NCI-H1930 (cell line): ENCODE measurements at regions not wholly inside any gene's neighbourhood (a gene's known extent, or its start where the extent isn't known, plus 50 kb on each side); places are given as distances from the start of the nearest gene placed in this dataset.
A peak's percentile ranks its signal among the peaks of the same experiment; 100 is the strongest.
"Not testable (repeated sequence)": the region's sequence is repeated elsewhere in the genome, so short reads cannot be mapped to it uniquely, and the experiment has no call there.

Experiments used
- DNase-seq, 2 experiments: peaks; one replicate each; lab custom pipeline; 2025; lab: John Stamatoyannopoulos, UW

DNA sequence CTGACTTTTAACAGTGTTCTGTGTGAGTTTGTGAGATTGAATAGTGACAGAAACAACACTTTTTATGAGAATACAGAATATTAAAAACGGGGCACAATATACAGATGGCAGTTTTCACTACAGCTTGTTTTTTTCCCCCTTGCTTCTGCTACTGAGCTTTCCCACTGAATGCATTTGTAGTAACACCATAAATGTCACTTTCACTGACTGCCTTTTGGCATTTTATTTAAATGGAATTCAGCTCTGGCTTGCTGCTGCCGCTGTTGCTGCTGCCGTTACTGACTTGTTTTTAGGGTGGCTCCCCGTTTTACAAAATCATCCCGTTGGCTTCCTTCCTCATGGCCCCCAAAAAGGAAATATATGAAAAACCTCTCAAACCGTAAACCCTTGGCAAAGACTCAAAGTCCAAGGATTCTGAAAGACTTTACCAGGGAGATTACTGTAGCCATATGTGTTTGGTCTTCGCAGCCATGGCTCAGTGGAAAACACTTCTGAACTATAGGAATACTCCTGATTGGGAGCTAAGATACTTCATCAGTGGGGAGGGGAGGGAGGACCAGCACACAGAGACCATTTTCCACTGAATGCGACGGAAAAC, 151.0 kb downstream of the NUF2 start:
- DNase-seq, result no peak

DNA sequence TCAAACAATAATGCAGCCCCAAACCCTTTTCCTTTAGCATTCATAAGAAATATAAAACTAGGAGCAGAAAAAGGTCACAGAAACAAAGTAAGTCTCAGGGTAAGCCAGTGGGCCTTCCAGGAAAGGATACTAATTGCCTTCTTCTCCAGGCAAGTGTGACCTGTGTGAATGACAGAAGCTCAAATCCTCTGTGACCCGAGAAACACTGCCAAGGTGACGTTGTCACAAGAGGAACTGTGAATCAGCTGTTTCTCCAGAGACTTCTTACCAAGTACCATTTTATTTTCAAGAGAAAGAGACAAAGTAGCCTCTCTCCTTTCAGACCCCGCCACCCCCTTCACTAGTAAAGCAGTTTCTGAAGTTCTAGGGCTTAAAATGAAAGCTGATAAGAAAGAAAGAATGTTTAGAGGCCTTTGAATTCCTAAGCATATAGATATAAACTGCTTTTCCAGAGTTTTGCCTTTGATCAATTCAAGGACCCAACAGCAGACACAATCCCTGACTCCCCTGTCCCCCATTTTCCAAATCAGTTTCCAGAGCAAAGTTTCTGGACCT, 155.6 kb downstream of the NUF2 start:
- no peak for DNase-seq

DNA sequence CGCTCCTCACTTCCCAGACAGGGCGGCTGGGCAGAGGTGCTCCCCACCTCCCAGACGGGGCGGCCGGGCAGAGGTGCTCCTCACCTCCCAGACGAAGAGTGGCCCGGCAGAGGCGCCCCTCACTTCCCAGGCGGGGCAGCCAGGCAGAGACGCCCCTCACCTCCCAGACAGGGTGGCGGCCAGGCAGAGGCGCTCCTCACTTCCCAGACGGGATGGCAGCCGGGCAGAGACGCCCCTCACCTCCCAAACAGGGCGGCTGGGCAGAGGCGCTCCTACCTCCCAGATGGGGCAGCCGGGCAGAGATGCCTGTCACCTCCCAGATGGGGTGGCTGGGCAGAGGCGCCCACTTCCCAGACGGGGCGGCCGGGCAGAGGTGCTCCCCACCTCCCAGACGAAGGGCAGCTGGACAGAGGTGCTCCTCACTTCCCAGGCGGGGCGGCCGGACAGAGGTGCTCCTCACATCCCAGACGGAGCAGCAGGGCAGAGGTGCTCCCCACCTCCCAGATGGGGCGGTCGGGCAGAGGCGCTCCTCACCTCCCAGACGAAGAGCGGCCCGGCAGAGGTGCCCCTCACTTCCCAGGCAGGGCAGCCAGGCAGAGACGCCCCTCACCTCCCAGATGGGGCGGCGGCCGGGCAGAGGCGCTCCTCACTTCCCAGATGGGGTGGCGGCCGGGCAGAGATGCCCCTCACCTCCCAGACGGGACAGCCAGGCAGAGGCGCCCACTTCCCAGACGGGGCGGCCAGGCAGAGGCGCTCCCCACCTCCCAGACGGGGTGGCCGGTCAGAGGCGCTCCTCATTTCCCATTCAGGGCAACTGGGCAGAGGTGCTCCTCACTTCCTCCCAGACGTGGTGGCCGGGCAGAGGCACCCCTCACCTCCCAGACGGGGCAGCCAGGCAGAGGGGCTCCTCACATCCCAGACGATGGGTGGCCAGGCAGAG, 176.9 kb downstream of the NUF2 start:
- not testable (repeated sequence) for DNase-seq

DNA sequence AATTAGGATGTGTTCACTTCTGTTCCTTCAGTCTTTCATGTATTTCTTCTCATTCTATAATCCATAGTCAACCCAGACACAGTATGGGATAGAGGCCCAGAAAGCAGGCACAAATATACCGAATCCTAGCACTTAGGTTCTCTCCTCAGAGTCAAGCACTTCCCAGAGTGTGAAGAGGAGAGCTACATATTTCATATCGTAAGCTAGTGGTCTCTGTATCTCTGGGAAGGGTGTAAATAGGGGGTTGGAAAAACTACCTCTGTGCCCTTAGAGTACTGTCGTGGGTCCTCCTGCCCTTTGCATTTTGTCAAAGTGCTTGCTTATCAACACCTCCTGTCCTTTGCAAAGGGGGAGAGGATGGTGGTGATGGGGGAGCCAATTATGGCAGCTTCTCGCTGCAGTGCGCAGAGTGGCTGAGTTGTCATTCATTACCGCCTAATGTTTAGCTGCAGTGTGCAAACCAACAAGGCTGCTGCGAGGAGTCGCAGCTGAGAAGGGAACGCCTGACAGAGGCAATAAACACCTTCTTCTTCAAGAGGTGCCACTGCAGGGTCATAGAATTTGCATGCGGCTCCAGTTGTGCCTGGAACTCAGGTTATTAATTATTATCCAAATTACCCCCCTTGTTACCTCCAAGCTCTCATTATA, 182.7 kb downstream of the NUF2 start:
- no peak for DNase-seq

DNA sequence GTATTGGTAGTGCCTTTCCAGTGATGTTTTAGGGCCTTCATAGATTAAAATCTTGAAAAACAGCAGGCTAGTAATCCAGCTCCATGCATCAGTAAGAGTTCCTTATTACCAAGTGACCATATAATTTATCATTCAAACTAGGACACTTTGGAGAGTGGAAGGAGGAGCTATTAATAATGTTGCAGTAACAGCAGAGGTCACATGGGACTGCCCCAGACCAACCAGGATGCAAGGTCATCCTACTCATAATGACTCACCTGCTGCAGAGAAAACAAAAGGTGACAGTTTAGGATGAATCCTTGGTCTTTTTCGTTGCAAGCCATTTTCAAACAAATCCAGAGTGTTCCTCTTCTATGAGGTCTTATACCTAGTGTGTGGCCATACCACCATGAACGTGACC, 187.4 kb downstream of the NUF2 start:
- DNase-seq, result no peak

DNA sequence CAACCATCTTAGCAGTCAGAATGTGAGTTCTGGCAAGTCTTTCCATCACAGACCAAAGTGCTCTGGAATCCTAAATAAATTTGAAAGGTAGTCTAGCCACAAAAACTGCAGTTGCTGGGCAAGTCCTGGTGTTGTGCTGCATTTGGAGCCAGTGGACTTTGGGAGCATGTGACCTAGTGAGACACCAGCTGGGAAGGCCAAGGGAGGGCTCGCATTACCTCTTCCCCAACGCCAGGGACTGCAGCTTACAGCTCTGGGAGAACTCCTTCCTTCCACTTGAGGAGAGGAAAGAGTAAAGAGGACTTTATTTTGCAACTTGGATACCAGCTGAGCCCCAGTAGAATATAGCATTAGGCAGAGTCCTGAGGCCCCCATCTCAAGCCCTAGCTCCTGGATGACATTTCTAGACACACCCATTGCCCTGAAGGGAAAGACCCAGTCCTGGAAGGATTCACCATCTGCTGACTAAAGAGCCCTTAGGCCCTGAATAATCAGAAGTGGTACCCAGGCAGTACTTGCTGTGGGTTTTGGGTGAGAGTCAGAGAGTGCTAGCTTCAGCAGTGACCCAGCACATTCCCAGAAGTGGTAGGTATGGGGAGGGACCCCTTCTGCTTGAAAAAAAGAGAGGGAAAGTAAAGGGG, 190.7 kb downstream of the NUF2 start:
- DNase-seq, result no peak

DNA sequence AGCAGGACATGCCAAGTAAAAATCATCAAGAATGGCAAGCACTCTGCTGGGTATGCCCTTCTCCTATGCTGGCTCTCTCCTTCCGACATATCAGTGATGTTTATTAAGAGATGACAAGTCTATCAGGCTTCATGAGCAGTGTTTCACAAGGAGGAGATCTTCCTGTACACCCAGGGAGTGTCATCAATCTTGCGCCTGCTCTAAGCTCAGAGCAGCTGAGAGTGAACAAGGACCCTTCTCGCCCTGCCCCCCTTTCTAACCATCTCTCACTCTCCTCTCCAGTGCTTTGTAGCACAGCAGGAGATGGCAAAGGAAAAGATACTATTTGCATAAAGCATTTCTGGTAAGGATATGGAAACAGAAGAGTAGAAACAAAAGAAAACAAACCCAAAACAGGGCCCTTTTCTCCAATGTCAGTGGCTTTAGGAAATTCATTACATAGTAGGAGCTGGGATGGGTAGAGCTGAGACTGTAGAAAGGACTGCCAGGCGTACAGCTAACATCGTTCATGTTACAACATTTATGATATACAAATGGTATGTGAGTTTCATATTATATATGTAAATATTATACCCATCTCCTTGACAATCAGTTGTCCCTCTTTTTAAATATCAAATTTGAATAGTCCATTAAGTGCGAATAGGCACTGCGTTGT, 201.7 kb downstream of the NUF2 start:
- no peak for DNase-seq

DNA sequence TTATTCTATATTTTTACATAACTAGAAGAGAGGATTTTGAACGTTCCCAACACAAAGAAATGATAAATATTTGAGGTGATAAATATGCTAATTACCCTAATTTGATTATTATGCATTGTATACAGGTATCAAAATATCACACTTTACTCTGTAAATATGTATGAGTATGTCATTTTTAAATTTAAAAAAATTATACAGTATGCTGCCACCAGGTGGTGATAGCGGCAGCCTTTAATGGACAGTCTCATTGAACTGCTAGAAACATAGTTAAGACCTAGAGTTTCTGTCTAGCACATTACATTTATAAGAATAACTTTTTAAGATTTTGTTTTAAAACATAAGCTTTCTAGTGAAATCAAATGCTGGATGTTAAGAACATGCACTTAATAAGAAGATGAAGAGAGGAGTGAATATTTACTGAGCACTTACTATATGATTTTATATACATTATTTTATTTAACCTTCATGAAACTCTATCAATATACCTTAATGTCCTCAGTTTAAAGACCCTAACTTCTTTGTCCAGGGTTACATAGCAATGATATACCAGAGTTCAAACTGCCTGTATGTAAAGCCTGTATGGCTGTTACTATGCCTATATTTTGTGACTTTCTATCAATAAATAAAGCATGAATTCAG, 207.1 kb downstream of the NUF2 start:
- DNase-seq, result no peak

DNA sequence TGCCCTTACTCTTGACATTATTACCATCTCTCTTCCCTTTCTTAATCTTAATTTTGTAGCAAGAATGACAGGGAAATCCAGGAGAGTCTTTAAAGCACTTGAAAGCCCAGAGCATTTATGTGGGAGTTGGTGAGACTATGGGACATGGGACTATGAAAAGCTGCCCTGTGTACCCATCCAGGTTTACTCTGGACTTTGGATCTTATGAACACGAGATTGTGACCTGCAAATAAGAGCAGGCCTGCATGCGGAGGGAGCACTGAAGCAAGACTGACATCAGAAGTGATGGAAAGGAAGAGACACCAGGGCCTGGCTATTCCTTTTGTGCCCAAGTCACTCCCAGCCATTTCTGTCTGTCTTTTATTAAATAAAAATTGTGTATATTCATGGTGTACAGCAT, 209.6 kb downstream of the NUF2 start:
- no peak for DNase-seq

DNA sequence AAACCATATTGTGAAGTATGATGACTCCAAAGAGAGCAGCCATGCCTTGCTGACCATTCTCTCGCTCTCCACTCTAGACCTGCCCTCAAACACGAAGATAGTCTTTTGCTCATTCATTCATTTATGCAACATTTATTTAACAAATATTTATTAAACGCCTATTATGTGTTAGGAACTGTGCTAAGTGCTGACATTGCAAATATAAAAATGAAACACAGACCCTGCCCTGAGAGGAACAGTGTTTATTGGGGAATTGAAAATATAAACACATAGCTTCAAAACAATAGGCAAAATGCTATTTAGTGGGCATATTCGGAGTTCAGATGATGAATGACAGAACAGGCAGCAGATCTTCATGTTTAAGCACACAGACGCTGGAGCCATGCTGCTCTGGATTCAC, 213.6 kb downstream of the NUF2 start:
- no peak for DNase-seq

DNA sequence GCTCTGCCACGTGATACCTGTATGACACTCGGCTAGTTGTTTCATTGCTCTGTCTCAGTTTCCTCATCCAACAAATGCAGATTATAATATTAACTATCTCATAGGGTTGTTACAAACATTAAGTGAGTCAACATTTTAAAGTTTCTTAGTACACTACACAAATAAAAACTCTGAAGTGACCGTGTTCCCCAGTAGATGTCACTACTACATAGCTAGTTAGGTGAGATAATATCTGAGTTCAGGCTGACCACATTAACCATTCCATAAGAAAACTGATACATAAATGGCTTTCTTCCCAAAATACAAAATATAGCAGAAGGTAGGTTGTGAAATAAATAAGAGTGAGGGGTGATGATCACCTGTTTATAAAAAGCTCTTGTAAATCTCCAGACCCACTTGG, 214.1 kb downstream of the NUF2 start:
- DNase-seq, result peak in 1 of 2 experiments; percentile 4

DNA sequence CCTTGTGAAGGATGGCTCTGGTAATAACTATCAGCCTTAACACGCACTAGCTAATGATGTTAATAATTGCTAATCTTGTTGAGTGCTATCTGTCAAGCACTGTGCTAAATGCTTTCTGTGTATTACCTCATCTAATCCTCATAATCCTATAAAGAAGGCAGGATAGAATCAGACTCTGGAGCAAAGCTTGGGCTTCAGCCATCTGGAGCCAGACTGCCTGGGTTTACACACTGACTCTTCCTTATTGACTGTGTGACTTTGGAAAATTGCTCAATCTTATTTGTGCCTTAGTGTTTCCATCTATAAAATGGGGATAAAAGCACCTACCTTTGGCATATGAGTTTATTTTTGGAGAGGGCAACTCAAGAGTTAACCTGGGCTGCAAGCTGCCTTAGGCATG, 216.1 kb downstream of the NUF2 start:
- no peak for DNase-seq

DNA sequence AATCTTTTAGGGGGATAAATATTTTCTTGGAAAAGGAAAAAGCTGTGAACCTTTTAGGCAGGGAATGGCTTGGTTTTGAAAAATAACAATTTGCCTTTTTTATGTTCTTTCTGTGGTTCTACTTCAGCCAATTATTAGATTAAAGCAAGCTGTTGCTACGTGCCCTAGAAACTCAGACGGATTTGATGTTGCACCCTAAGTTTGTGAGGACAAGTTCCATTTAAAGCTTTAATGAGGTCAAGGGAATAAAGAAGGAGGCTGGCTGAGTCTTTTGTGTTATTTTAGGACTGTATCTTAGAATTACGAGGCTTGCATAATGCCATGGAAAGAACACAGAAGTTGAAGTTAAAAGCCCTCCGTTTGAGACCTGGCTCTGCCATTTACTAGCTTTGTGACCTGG, 216.9 kb downstream of the NUF2 start:
- DNase-seq, result no peak

DNA sequence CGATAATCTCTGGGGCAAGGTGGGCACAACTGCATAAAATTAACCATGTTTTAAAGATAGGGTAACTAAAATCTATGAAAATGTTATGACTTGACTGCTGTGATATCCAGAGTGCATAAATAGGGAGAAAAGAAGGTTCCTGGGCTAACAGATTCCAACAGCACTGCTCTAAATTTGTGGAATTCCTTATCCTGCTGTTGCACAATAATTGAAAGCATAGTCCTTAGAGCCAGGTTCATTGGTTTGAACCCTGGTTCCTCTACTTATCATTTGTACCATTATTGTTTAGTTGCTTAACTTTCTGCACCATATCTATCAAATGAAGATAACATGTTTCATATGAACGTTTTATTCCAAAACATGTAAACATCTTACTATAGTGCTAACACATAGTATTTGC, 219.0 kb downstream of the NUF2 start:
- no peak for DNase-seq

DNA sequence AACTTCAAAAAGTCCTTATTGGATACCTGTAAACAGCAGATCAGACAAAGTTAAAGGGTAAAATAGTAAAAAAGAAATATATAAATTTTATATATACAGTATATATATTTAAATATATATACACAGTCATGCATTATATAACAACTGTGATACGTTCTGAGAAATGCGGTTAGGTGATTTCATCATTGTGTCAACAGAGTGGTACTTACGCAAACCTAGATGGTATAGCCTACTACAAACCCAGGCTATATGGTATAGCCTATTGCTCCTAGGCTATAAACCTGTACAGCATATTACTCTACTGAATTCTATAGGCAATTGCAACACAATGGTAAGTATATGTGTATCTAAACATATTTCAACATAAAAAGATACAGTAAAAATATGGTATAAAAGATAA, 222.7 kb downstream of the NUF2 start:
- no peak for DNase-seq

DNA sequence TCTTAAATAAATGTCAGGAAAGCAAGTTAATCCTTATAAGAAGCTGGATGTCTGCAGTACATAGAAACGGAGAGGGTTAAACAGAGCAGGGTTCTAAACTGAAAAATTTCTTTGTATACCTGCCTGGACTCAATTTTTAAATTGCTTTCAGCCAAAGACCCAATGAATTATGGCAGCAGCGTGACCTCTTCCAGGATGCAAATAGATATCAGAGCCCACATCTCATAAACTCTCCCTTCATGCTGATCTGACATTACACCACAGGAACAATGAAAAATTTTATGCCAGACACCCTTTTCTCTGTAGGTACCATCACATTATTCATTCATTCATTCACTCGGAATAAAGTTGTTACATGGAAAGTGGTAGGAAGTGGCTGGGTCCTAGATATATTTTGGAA, 236.4 kb downstream of the NUF2 start:
- no peak for DNase-seq

DNA sequence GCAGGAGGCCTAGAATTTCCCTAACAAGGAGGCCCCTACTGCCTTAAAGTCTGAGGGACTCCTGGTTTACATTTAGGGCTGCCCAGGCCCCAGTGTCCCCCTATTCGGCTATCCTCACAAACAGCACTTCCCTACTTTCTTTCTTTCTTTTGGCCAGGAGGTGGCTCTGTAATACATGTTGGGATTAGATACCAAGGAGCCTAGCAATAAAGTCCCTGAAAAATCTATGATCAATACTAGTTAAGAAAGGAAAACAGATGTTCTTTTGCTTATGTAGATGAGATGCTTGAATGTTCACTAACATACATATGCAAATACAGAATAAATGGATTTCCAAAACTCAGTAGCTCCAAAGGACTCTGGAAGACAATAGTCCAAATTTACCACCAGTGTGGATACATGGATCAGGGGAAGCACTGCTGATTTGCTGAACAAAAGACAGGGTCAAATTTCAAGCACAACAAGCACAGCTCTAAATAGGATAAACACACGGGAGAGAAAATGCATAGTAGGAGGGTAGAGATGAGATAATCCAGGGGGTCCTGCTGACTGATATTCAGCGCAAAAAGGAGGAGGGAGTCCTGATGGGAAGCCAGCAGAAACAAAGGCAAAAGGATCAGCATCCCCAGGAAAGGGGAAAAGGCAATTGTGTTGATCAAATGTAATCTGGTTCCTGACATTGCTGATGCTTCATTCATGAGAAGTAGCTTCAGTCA, 240.0 kb downstream of the NUF2 start:
- no peak for DNase-seq

DNA sequence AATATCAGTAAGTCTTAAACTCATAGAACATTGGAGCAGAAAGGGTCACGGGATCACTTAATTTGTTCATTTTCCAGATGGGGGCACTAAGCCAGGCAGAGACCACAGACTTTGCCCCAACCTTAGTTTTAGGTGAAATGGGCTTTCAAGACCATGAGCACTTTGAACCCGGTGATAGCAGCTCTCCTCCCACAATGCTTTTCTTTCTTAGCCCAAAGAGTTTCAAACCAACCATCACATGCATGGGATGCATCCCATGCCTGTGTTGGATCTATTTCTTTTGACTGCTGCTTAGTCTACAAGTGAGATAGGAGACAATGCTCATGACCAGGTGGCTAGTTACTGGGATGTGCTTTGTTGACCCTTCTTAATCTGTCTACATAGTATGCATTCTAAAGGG, 240.6 kb downstream of the NUF2 start:
- DNase-seq, result no peak

DNA sequence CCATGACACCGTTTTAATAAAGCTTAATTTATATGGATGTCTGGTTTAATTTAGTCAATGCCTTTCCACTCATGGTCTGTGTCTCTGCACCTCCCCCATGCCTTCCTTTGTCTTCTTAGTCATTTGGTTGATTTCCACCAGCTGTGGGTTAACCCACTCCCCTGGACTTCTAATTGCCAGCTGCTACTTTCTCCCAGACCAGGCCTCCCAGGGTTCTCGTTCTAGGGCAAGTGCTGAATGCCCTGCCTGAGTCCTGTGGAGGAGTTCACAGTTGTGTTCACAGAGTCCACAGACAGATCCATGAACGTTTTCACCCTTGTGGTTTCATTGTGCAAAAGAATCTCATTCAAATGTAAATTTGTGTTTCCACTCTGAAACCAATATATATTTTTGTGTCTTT, 243.4 kb downstream of the NUF2 start:
- no peak for DNase-seq

DNA sequence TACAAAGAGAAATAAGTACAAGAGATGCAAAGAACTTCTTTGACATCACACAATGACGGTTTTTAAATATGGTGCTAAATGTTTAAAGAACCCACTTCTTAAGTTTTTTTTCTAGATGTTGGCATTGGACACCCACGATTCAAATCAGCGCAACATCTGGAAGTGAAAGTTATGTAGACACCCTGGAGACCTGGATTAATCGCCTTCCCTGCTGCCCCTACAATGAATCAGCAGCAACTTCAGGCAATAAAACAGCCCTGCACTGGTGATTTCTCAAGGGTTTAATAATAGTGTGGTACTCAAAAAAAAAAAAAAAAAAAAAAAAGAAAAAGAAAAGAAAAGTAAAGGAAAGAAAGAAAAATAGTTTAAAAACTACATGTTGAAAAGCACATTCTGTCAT, 248.3 kb downstream of the NUF2 start:
- no peak for DNase-seq

DNA sequence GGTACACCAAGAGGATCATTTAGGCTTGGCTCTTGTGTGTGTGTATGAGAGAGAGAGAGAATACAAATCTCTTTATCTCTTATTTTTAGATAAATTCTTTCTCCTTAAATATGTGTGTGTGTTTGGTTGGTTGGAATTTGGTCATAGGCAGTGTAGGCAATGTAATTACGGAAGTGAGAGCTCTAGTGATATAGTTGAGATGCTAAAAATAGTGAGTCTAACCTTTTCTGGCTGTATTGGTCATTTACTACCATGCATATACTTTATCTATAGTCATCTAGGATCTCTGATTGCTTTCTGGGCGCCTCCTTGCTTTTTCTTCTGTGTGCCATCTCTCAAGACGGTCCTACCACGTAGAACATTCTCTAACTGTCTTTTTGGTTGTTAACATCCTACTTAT, 250.2 kb downstream of the NUF2 start:
- no peak for DNase-seq
